Stimulated activated CD8-positive, alpha-beta memory T cell treated with anti-CD3 and anti-CD28 coated beads, Interleukin-2, amount 100 ng/mL, for 48 hours (primary cell): ENCODE measurements at regions not wholly inside any gene's neighbourhood (a gene's known extent, or its start where the extent isn't known, plus 50 kb on each side); places are given as distances from the start of the nearest gene placed in this dataset.

Experiments used
- DNase-seq, 2 donors: peaks; one replicate each; pipeline ENCODE4 v3.0.0-alpha.2; 2020; ENCODE audit warnings: low read depth in 2 of 2

DNA sequence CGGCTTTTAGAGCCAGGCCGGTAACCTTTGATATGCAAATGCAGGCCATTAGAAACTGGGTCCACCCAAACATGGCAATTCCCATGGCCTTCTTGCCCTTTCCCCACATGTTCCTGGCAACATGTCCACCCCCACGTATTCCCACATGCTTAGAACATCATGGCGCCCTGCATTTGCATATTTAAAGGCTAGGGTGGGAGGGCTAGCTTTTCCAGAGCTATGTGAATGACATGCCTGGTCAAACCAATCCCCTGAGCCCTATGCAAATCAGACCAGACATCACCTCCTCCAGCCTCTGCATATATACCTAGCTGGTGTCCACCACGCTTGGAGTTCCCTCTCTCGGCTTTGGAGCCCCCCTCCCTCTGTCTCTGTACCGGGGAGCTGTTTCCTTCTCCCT lies 481.9 kb downstream of the CDH2 start:
- no peak for DNase-seq

DNA sequence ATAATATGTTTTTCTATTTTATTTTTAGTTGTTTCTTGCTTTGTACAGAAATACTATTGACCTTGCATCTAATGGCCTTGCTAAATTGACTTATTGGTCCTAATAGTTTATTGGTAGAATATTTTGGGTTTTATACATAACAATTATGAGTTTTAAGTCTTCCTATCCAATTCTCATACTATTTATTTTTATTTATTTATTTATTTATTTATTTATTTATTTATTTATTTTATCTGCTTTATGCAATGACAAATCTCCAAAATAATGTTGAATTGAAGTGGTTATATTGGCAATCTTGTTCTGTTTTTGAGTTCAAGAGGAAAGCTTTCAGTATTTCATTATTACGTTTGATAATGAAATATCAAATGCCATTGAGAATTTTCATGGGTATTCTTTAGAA lies 488.3 kb downstream of the CDH2 start:
- DNase-seq = no peak

DNA sequence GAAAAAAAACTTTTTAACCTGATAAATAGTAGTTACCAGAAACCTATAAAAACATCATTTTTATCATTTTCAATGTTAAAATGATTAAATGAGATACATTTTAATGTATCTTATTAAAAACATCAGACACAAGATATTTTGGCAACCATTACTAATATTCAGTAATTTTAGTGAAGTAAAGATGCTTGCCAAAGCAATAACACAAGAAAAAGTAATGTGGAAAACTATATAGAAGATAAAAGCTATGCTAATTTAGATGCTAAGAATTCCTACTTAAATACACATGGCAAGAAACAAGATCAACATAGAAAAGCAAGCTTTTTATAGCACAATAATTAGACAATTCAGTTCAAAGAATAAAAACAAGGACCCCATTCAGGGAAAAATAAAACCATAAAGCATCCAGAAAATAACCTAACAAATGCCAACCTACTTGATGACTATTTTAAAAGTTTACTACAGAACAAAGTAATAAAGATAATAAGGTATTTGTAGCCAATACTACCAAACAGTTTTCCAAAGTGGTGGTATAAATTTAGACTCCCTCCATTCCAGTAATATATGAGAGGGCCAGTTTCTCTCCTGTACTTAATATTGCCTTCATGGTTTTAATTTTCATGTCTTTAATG lies 489.5 kb downstream of the CDH2 start:
- no peak for DNase-seq

DNA sequence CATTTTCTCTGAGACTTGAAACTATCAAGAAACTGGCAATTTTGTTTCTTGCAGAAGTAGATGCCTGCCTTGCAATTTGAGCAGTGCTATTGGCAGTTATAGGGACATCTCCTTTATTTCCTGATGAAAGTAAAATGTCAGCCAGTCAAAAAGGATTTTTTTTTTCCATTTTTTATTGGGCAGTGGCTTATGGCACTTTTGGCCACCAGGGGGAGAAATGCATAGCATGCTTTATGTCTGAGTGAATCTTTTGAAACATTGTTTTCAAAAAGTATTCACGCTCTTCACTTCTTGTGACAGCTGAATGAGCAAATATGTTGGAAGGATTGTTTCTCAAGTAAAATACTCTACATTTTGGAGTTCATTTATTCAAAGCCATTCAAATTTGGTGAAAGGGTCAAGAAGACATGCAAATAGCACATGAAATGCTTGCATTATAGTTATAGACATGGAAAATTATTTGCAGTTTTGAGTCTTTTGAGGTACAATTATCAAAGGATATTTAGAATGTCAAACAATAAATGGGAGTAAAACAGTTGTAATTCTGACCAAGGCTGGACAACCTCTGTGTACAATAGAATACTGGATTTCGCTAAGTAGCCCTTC lies 491.0 kb downstream of the CDH2 start:
- no peak for DNase-seq

DNA sequence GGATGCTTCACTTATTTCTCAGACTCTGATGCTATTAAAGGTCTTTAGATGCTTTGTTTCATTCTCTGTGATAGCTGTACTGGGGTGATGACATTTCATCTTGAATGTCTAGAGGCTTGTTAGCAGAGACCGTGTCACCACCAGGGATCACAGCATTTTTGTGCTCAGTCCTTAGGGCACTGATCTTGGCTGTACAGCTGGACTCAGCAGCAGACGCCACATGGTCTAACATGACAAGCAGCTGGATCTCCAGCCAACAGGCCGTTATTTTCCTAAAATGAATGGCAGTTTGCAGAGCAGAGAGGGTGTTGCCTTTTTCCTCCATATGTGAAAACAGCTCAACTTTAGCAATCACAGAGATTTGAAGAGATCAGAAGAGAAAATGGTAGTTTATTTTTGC lies 491.8 kb downstream of the CDH2 start:
- DNase-seq = no peak

DNA sequence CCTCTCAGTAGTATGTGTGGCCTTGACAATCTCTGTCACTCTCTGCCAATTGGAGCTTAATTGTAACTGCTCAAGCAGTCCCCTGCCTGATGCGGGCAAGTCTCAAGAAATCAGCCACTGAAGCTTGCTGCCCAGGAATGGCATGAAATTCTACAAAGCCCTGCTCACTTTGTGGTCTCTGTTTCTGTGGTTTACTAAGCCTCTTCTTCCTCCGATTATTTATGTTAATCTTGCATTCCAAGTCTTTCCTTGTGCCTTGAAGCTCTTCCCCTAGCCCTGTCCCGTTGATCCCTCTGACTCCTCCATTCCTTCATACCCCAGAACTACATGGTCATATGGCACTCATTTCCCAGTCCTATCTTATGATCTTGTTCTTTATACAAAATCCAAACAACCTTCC lies 489.3 kb upstream of the CHST9 start:
- DNase-seq = no peak

DNA sequence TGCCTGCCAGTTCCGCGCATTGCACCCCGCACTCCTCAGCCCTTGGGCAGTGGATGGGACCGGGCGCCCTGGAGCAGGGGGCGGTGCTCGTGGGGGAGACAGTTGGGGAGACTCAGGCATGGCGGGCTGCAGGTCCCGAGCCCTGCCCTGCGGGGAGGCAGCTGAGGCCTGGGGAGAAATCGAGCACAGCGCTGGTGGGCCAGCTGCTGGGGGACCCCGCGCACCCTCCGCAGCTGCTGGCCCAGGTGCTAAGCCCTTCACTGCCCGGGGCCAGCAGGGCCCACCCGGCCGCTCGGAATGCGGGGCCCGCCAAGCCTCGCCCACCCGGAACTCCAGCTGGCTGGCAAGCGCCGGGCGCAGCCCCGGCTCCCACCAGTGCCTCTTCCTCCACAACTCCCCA lies 488.8 kb upstream of the CHST9 start:
- no peak for DNase-seq

DNA sequence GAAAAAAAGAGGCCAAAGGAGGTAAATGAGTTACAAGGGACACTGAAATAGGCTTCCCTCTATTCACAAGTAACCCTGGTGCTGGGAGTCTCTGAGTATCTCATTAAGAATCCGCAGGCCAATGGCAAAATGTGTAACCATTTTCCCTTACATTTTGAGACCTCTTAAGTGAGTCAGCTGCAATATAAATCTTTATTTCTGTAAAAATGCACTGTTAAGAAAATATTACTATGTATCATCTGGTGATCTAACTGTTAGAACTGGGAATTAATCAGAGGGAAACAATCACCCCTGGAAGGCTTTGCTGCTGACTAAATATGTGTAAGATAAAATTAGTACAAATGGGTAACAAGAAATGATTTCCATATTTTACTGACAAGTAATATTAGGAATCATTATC lies 483.1 kb upstream of the CHST9 start:
- no peak for DNase-seq

DNA sequence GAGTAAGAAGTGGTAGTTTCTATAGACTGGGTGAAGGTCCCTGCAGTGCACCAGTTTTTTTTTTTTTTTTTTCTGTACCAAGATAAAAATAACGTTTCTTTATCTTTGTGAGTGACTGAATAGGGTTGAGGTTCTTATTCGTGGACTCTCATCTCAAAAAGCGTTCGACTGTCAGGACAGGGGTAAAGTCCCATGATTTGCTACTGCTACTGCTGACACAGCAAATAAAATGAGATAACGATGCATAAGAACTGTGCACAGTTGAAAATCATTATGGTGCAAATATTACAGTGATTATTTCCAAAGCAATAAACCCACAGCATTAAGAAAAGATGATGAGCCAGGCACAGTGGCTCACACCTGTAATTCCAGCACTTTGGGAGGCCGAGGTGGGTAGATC lies 482.0 kb upstream of the CHST9 start:
- no peak for DNase-seq

DNA sequence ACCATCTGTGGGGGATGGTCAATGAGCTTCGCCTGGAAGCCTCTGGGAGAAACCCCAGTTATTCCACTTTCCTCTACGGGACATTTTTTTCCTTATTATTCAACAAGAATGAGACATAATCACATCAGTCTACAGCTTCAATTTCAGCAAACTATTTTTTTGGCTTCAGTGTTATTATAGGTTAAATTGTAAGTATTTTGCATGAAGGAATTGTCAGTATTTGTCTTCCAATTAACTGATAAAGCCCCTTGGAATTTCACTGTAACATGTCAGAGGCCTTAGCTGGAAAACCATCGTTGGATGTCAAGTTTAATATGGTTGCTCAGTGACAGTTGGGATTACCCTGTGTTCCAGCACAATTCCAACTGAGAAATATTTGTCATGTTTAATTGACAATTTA lies 480.9 kb upstream of the CHST9 start:
- DNase-seq = no peak

DNA sequence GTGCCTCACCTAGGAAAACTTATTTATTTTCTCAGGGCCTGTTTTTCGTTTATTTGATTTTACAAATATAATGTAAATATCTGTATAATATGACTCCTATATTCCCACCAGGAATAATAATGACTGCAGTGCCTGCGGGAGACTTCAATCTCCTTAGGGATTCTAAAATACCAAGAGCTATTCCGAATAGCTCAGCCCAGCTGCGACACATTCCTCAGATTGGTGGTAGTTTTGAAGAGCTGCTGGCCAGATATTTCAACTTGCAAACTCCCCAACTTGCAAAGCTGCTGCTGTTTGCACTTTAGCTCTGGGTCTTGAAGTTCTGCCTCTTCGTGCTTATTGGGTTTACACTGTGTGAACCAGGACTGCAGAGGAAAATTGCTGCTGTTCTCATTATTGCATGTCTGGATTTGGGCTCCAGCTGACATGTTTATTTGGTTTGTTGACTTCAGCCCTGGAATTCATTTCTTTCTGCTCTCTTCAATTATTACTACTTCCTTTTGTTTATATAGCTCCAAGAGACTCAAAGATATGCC lies 480.2 kb upstream of the CHST9 start:
- no peak for DNase-seq

DNA sequence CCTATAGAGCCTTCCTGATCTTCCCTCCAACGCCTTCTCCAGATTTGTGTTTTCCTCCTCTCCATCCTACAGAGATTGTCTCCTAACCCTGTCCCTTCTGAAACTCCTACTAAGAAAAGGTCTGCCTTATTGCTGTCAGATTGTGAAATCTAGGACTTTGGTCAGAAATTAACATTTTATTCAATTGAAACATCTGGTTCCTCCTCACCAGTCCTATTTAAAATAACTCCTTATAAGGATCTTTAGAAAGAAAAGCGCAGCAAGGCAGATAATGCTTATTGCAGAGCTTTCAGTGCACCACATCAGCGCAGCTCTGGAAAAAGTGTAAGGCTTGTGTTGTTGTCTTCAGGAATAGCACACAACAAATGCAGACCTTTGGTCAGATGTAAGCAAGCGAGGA lies 477.8 kb upstream of the CHST9 start:
- no peak for DNase-seq

DNA sequence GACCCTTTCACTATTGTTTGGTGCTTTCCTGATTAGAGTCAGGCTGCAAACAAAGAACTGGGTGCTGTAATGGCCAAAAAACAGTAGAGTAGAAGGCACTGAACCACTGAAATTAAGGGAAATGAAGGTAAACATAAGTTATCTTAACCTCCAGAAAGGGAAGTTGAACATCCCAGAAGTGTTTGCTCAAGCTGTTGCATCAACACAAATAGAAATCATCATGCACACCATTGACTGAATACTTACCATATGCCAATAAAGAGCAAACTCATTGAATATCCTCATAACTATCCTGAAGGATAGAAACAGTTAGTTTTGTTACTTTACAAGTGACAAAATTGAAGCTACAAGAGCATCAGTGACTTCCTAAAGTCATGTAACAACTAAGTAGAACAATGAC lies 477.4 kb upstream of the CHST9 start:
- DNase-seq = no peak

DNA sequence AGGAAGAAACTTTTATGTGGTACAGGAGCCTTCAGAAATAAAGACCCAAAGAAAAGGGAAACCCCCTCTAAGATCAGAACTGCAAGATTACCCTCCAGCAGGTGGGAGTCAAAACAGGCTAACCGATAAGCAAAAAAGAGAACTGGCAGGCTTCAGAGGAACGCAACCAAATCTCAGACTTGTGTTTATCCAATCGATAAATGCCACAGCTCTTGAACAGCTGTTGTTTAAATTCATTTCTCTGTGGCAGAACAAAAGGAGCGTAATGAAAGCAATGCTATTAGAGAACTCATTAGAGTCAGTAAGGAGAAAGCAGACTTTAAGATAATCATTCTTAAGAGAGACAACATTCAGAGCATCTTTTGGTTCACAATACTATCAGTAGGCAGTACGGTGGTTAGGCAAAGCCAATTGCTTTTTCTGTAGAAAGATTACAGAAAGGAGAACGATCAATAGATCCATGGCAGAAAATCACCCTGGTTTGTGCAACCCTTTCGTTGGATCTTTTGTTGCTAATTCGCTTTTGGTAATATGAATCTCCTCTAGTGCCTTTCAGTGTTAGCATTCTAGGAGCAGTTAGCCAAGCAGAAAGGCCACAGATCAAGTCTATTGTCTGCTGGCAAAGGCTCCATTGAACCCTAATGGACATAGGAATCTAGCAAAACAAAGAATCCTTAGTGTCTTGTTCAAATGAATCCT lies 476.4 kb upstream of the CHST9 start:
- DNase-seq = no peak

DNA sequence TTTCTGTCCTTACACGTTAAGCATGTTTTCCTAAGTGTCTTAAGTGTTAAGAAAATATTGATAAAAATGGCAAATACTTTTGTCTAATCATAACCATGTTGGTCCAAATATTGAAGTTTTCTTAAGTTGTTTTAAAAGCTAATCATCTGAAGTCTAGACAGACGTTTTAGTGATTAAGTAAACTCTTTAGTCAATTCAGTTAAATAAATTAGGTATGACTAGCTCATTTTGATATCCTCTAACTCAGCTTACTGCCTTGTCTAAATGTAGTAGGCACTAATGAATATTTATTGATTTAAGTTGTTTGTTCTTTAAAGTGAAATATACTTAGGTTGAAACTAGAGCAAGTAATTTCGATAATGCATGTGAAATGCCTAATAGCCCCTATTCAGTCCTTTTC lies 471.8 kb upstream of the CHST9 start:
- DNase-seq = no peak

DNA sequence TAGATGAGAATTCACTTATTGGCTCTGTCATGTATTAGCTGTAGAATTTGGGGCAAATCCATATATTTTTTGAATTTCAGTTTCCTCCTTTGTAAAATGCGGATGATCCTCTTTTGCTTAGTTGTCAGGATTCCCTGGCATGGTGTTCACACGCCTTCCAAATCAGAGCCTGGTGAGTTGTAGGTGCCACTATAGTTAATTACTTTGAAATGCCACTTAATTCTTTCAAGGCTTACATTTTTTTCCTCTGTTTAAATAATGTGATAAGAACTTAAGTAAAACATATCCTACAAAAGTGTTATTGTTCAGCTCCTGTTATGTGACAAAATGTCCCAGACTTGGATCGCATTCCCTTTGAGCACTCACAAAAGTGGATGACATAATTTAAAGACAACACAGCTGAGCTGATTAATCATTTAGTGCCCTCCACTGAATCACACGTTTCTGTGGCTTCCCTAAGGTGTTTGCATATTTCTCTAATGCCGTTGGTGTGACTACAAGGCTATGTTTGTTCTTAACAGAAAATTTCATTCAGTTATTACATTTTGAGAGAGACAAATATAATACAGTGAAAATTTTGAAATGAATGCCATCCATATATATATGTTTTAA lies 471.2 kb upstream of the CHST9 start:
- no peak for DNase-seq

DNA sequence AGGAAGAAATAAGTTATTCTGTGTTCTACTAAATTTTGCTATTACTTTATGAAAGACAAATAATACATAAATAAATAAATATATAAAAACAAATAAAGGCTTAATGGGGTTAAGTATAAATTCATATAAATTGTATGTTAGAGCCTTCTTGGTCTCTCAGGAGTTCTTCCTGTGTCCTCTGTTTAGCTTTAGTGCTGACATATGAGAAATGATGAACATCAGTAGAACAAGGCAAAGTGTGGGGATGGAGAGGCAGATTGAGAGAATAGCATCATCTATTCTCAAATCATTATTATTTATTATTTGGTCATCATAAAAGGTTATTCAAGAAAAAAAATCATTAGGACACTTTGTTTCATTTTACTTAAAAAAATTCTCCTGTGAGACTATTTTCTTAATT lies 468.1 kb upstream of the CHST9 start:
- DNase-seq = no peak

DNA sequence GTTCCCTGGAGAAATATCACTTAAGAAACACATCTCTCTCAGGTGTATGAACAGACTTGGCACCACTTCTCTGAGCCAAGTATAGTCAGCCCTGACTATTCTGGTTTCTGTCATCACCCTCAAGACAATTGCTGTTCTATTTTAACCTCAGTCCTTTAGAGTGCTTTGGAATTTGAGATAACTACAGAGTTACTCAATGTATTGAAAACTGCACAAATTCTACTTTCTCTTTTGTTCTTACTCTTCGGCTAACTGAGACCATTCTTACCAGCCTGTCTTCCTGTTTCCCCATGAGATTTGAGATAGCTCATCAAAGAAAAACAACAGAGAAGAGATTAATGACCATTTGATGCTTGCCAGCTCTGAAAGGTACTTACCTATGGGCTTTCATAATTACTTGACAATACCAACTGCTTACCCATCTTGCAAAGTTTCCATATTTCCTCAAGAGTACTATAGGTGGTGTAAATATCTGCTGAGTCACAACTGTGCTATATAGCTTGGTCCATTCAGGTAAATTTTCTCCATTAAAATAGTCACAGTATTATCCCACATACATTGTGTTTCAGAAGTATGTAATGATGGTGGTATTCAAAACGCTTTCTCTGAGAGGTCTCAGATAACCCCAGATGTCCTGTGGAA lies 467.5 kb upstream of the CHST9 start:
- no peak for DNase-seq

DNA sequence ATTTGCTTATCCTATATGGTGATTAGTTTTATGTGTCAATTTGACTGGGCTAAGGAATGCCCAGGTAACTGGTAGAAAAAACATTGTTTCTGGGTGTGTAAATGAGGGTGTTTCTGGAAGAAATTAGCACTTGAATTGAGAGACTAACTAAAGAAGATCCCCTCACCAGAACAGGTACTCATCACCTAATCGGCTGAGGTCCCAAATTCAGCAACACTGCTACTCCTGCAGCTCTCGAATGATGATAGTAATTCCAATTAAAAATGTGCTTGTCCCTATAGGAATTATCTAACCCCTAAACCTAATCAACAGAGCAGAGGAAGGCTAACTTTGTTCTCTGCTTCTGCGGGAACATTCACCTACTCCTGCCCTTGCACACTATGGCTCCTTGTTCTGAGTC lies 464.5 kb upstream of the CHST9 start:
- DNase-seq = no peak

DNA sequence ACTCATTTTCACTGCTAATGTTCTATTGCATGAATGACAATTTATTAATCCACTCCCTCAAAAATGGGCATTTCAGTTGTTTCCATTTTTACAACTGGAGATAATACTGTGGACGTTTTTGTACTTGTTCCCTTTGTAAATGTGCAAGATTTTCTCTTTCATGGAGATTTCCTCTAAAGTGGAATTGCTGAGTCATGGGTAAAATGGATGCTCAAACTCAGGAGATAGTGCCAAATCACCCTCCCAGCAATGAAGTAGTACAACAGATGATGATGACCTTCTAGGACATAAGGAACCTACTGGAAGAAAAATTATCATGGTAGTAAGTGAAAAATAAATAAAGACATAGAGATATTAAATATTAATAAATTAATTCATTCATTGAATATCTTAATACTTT lies 460.8 kb upstream of the CHST9 start:
- no peak for DNase-seq

DNA sequence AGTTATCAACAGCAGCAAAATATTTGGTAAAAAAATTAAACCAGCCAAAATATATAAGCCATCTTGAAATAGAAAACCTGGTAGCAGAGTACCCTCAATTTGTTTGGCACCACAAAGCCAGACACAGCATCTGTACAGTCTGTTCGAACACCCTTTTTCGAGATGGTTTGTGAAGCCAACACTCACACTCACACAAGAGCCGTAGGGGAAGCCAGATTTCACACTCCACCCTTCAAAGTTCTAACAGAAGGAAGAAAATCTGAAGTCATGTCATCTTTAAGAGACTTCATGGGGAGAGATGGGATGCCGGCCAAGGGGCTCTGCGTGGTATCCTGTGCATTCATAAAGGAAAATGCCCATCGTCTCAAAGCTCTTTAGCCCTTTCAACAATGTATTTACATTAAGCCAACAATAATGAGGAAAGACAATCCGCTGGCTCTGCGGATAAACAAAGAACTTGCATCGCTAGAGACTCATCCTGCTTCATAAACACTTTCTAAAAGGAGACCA lies 451.5 kb upstream of the CHST9 start:
- DNase-seq = no peak

DNA sequence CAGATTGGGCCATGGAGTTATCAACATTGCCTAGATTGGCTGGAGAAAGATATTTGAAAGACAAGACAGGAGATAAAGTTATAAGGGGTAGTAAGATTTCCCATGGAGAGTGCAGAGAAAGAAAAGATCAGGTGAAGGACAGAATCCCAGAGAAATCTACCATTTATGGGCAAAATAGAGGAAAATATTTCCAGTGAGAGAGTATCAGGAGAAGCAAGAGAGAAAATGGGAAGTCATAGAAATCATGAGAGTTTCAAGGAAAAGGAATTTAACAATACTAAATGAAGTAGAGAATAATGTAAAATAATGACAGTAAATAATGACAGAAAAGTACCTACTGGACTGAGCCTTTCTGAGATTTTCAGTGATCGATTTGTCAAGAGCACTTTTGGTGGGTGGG lies 447.6 kb upstream of the CHST9 start:
- DNase-seq = no peak
